ENCODE measurements at regions not wholly inside any gene's neighbourhood (a gene's known extent, or its start where the extent isn't known, plus 50 kb on each side); places are given as distances from the start of the nearest gene placed in this dataset.

- H3K27ac Mint-ChIP-seq (ENCODE audit: unreplicated experiment): no peak overlapping the region
- peaks cover 9% of the 10 kb centered on the region for H3K27me3 Mint-ChIP-seq (ENCODE audit: low read depth)
- H3K36me3 Mint-ChIP-seq (ENCODE audit: low read depth): peaks cover 3% of the 10 kb centered on the region
- peaks cover 4% of the 10 kb centered on the region for H3K9me3 Mint-ChIP-seq
- no peaks in the 10 kb centered on the region for H3K4me1 Mint-ChIP-seq
- DNase-seq (ENCODE audit: low read depth, low spot score): no peak
- H3K4me3 Mint-ChIP-seq: no peak overlapping the region
- no peak for TF ChIP-seq CTCF (conservative IDR thresholded peaks at IDR 0.05)
Measured at GRCh38 chr16:5383737-5384136, 286.1 kb upstream of the EEF2KMT start.

- peaks cover under 1% of the 10 kb centered on the region for H3K9me3 Mint-ChIP-seq
- H3K4me3 Mint-ChIP-seq: no peak overlapping the region
- H3K4me1 Mint-ChIP-seq: no peaks in the 10 kb centered on the region
- H3K27ac Mint-ChIP-seq (ENCODE audit: unreplicated experiment): no peak overlapping the region
- H3K36me3 Mint-ChIP-seq (ENCODE audit: low read depth): no peaks in the 10 kb centered on the region
- DNase-seq (ENCODE audit: low read depth, low spot score): no peak
- peaks cover 18% of the 10 kb centered on the region for H3K27me3 Mint-ChIP-seq (ENCODE audit: low read depth)
- TF ChIP-seq CTCF (conservative IDR thresholded peaks at IDR 0.05): no peak
Measured at GRCh38 chr16:5382484-5382883, 284.9 kb upstream of the EEF2KMT start.

- DNase-seq (ENCODE audit: low read depth, low spot score): no peak
- H3K9me3 Mint-ChIP-seq: no peaks in the 10 kb centered on the region
- TF ChIP-seq CTCF (conservative IDR thresholded peaks at IDR 0.05): no peak
- H3K4me3 Mint-ChIP-seq: no peak overlapping the region
- H3K27ac Mint-ChIP-seq (ENCODE audit: unreplicated experiment): no peak overlapping the region
- H3K36me3 Mint-ChIP-seq (ENCODE audit: low read depth): no peaks in the 10 kb centered on the region
- peaks cover 26% of the 10 kb centered on the region for H3K27me3 Mint-ChIP-seq (ENCODE audit: low read depth)
- H3K4me1 Mint-ChIP-seq: no peaks in the 10 kb centered on the region
Measured at GRCh38 chr16:5381481-5381880, 283.9 kb upstream of the EEF2KMT start.

- H3K27ac Mint-ChIP-seq (ENCODE audit: unreplicated experiment): no peak overlapping the region
- no peaks in the 10 kb centered on the region for H3K9me3 Mint-ChIP-seq
- no peak overlapping the region for H3K4me3 Mint-ChIP-seq
- H3K27me3 Mint-ChIP-seq (ENCODE audit: low read depth): peaks cover 37% of the 10 kb centered on the region
- no peaks in the 10 kb centered on the region for H3K4me1 Mint-ChIP-seq
- DNase-seq (ENCODE audit: low read depth, low spot score): no peak
- H3K36me3 Mint-ChIP-seq (ENCODE audit: low read depth): no peaks in the 10 kb centered on the region
- TF ChIP-seq CTCF (conservative IDR thresholded peaks at IDR 0.05): no peak
Measured at GRCh38 chr16:5379954-5380353, 282.4 kb upstream of the EEF2KMT start.

GRCh38 chr16:5378531-5378930 is 280.9 kb upstream of the EEF2KMT start:
- H3K4me1 Mint-ChIP-seq: no peaks in the 10 kb centered on the region
- no peak overlapping the region for H3K4me3 Mint-ChIP-seq
- no peak for DNase-seq (ENCODE audit: low read depth, low spot score)
- H3K9me3 Mint-ChIP-seq: no peaks in the 10 kb centered on the region
- no peak overlapping the region for H3K27ac Mint-ChIP-seq (ENCODE audit: unreplicated experiment)
- no peak for TF ChIP-seq CTCF (conservative IDR thresholded peaks at IDR 0.05)
- H3K27me3 Mint-ChIP-seq (ENCODE audit: low read depth): peaks cover 46% of the 10 kb centered on the region
- H3K36me3 Mint-ChIP-seq (ENCODE audit: low read depth): no peaks in the 10 kb centered on the region
